GM13976 (cell line): ENCODE measurements at regions not wholly inside any gene's neighbourhood (a gene's known extent, or its start where the extent isn't known, plus 50 kb on each side); places are given as distances from the start of the nearest gene placed in this dataset.

ENCODE experiments used
- DNase-seq: peaks from one replicate; pipeline ENCODE4 v3.0.0; 2012; ENCODE audit warnings: low spot score
- CTCF ChIP-seq: IDR thresholded peaks from 2 replicates; pipeline ENCODE4 v1.5.1; 2012; ENCODE audit warnings: borderline replicate concordance, mild to moderate bottlenecking; ENCODE audit not compliant: insufficient read depth; ENCODE audit errors: extremely low read depth, missing control alignments, control extremely low read depth
- in situ Hi-C: fragments of 300-500 bp; cut with MboI; formaldehyde crosslinking; loops from one replicate; pipeline ENCODE4 v1.12.0; 2022; ENCODE audit warnings: low sequenced_read_pairs, mixed read lengths, inconsistent platforms; ENCODE audit not compliant: unreplicated experiment

- TF ChIP-seq CTCF, result no peak
- in situ Hi-C loops, result no loop called here
- no peak for DNase-seq
Measured at GRCh38 chr9:93818237-93818636, 136.9 kb downstream of the BARX1 start.

- no peak for TF ChIP-seq CTCF
- in situ Hi-C loops, result no loop called here
- no peak for DNase-seq
Measured at GRCh38 chr9:93815677-93816076, 139.5 kb downstream of the BARX1 start.

GRCh38 chr9:93815135-93815534 lies 140.0 kb downstream of the BARX1 start:
- in situ Hi-C loops, result no loop called here
- no peak for DNase-seq
- TF ChIP-seq CTCF, result no peak

GRCh38 chr9:93814077-93814956 lies 140.8 kb downstream of the BARX1 start:
- in situ Hi-C loops, result no loop called here
- peak; percentile 7 for DNase-seq
- TF ChIP-seq CTCF, result no peak

- peak; percentile 9 for DNase-seq
- no peak for TF ChIP-seq CTCF
- in situ Hi-C loops, result no loop called here
Measured at GRCh38 chr9:93813221-93814076, 141.7 kb downstream of the BARX1 start.

- in situ Hi-C loops, result no loop called here
- no peak for TF ChIP-seq CTCF
- peak; percentile 8 for DNase-seq
Measured at GRCh38 chr9:93812410-93812668, 142.8 kb downstream of the BARX1 start.
